Breast epithelium (tissue), 3 donors: ENCODE measurements at regions not wholly inside any gene's neighbourhood (a gene's known extent, or its start where the extent isn't known, plus 50 kb on each side); places are given as distances from the start of the nearest gene placed in this dataset.

Experiments used
- POLR2A ChIP-seq: fragments of 450-650 bp; IDR thresholded peaks from one replicate; pipeline ENCODE4 v1.6.1; 2016; ENCODE audit warnings: antibody characterized with exemption, mild to moderate bottlenecking, moderate library complexity
- TF ChIP-seq, protein P1 (sequence below), 3 donors: fragments of 450-650 bp; IDR thresholded peaks; one replicate each; pipeline ENCODE4 v1.5.1; 2016 to 2017; ENCODE audit warnings: antibody characterized with exemption in 3 of 3, mild to moderate bottlenecking in 3 of 3, moderate library complexity in 3 of 3

DNA sequence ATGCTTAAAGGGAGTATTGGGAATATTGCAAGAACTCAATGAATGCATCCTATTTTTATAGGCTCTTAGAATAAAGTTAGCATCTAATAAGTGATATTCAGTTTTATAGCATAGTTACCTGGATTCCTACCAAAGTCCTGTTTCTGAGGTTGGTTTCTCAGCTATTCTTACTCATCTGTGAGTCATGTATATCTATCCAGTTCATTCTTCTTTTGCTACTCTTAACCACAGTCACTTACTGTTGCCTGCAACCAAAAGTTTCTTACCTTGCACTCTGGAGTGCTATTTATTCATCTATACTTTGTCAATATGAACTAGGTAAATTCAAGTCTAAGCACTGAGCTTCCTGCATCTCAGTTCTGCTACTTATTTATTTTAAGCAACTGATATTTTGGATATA lies 322.5 kb downstream of the HS3ST1 start:
- TF ChIP-seq, protein P1, sequence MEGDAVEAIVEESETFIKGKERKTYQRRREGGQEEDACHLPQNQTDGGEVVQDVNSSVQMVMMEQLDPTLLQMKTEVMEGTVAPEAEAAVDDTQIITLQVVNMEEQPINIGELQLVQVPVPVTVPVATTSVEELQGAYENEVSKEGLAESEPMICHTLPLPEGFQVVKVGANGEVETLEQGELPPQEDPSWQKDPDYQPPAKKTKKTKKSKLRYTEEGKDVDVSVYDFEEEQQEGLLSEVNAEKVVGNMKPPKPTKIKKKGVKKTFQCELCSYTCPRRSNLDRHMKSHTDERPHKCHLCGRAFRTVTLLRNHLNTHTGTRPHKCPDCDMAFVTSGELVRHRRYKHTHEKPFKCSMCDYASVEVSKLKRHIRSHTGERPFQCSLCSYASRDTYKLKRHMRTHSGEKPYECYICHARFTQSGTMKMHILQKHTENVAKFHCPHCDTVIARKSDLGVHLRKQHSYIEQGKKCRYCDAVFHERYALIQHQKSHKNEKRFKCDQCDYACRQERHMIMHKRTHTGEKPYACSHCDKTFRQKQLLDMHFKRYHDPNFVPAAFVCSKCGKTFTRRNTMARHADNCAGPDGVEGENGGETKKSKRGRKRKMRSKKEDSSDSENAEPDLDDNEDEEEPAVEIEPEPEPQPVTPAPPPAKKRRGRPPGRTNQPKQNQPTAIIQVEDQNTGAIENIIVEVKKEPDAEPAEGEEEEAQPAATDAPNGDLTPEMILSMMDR (IDR thresholded peaks at IDR 0.05): no peak
- TF ChIP-seq POLR2A: no peak
